OCI-LY1 (cell line): ENCODE measurements at regions not wholly inside any gene's neighbourhood (a gene's known extent, or its start where the extent isn't known, plus 50 kb on each side); places are given as distances from the start of the nearest gene placed in this dataset.

ENCODE experiments used
- H2AFZ ChIP-seq: fragments of 200-600 bp; sonication (generic), shearing (Covaris generic); 2 replicates; pipeline ENCODE4 v1.6.0; 2014; ENCODE audit warnings: antibody characterized with exemption, mild to moderate bottlenecking, low read length
- H3F3A ChIP-seq: fragments of 200-600 bp; sonication (generic), shearing (Covaris generic); 2 replicates; pipeline ENCODE4 v1.6.0; 2014; ENCODE audit warnings: mild to moderate bottlenecking, antibody characterized with exemption, low read length, moderate library complexity; ENCODE audit not compliant: insufficient read depth
- H3K27ac ChIP-seq: fragments of 200-600 bp; sonication (generic); 2 replicates; pipeline ENCODE4 v1.5.1; 2014; ENCODE audit warnings: low read length, mixed run types, mild to moderate bottlenecking, low read depth; ENCODE audit not compliant: poor library complexity, severe bottlenecking
- H3K27me3 ChIP-seq: fragments of 200-600 bp; sonication (generic); 2 replicates; pipeline ENCODE4 v1.6.0; 2014; ENCODE audit warnings: antibody characterized with exemption, mild to moderate bottlenecking, low read length, moderate library complexity; ENCODE audit not compliant: insufficient read depth
- H3K36me3 ChIP-seq: fragments of 200-600 bp; sonication (generic); 2 replicates; pipeline ENCODE4 v1.6.1; 2014; ENCODE audit warnings: mild to moderate bottlenecking, antibody characterized with exemption, low read length, moderate library complexity, mixed read lengths; ENCODE audit not compliant: insufficient read depth
- H3K4me1 ChIP-seq: fragments of 200-600 bp; sonication (generic); 2 replicates; pipeline ENCODE4 v1.5.1; 2014; ENCODE audit warnings: mild to moderate bottlenecking, low read length, moderate library complexity; ENCODE audit not compliant: insufficient read depth, severe bottlenecking
- H3K4me2 ChIP-seq: fragments of 200-600 bp; sonication (generic), shearing (Covaris generic); 2 replicates; pipeline ENCODE4 v1.6.1; 2014; ENCODE audit warnings: low read length
- H3K4me3 ChIP-seq: fragments of 200-600 bp; sonication (generic); 2 replicates; pipeline ENCODE4 v1.5.1; 2014; ENCODE audit warnings: low read length, low read depth, mild to moderate bottlenecking, mixed read lengths; ENCODE audit not compliant: poor library complexity, severe bottlenecking
- H3K79me2 ChIP-seq: fragments of 200-600 bp; shearing (Covaris generic); 2 replicates; pipeline ENCODE4 v1.6.1; 2016; ENCODE audit warnings: mixed run types, low read length, mixed read lengths; ENCODE audit not compliant: insufficient read depth
- H3K9ac ChIP-seq: fragments of 200-600 bp; sonication (generic), shearing (Covaris generic); 2 replicates; pipeline ENCODE4 v1.6.1; 2014; ENCODE audit warnings: mild to moderate bottlenecking, low read length, mixed read lengths
- H3K9me2 ChIP-seq: fragments of 200-600 bp; sonication (generic), shearing (Covaris generic); 2 replicates; pipeline ENCODE4 v1.6.1; 2014; ENCODE audit warnings: low read depth, mild to moderate bottlenecking, low read length, mixed read lengths
- H3K9me3 ChIP-seq: fragments of 200-600 bp; shearing (Covaris generic); 2 replicates; pipeline ENCODE4 v1.6.1; 2014; ENCODE audit warnings: low read length, mixed read lengths
- H4K20me1 ChIP-seq: fragments of 200-600 bp; sonication (generic), shearing (Covaris generic); 2 replicates; pipeline ENCODE4 v1.6.0; 2016; ENCODE audit warnings: mild to moderate bottlenecking, low read length; ENCODE audit not compliant: insufficient read depth
- CTCF ChIP-seq: fragments of 200-600 bp; sonication (generic), shearing (Covaris generic); IDR thresholded peaks from 2 replicates; pipeline ENCODE4 v1.5.1; 2017; ENCODE audit warnings: mild to moderate bottlenecking, antibody characterized with exemption, low read length, moderate library complexity, mixed read lengths
- EZH2 ChIP-seq: fragments of 200-600 bp; sonication (generic), shearing (Covaris generic); IDR thresholded peaks from 2 replicates; pipeline ENCODE4 v1.8.0; 2017; ENCODE audit warnings: borderline replicate concordance, mixed run types, mild to moderate bottlenecking, antibody characterized with exemption, low read length, moderate library complexity, mixed read lengths

GRCh38 chr14:61140271-61140670, 140.9 kb downstream of the TMEM30B start:
- Histone ChIP-seq H3K27me3 (no peaks in the 10 kb centered on the region), H3K4me3 (no peak overlapping the region), H3K9me2 (no peaks in the 10 kb centered on the region), H4K20me1 (no peaks in the 10 kb centered on the region), H3K9ac (no peak overlapping the region), H3K27ac (no peak overlapping the region), H3K36me3 (no peaks in the 10 kb centered on the region; the same call in 1 of the 2 replicates), H3F3A (no peaks in the 10 kb centered on the region), H3K4me2 (no peak overlapping the region), H3K79me2 (no peaks in the 10 kb centered on the region), H3K4me1 (no peaks in the 10 kb centered on the region), H3K9me3 (peaks cover 17% of the 10 kb centered on the region; the same call in 1 of the 2 replicates), H2AFZ (no peak overlapping the region)
- TF ChIP-seq CTCF = no peak
- TF ChIP-seq EZH2 = no peak

GRCh38 chr14:61139006-61139599, 142.0 kb downstream of the TMEM30B start:
- H3F3A ChIP-seq = no peaks in the 10 kb centered on the region
- H2AFZ ChIP-seq = no peak overlapping the region
- H3K9me2 ChIP-seq = no peaks in the 10 kb centered on the region
- H3K27ac ChIP-seq = no peak overlapping the region
- H4K20me1 ChIP-seq = no peaks in the 10 kb centered on the region
- H3K36me3 ChIP-seq = no peaks in the 10 kb centered on the region
- no peak overlapping the region for H3K9ac ChIP-seq
- peaks cover 12% of the 10 kb centered on the region; the same call in 1 of the 2 replicates for H3K9me3 ChIP-seq
- H3K4me3 ChIP-seq = no peak overlapping the region
- H3K79me2 ChIP-seq = no peaks in the 10 kb centered on the region
- no peak for TF ChIP-seq CTCF
- no peak for TF ChIP-seq EZH2
- H3K4me2 ChIP-seq = no peak overlapping the region
- H3K4me1 ChIP-seq = no peaks in the 10 kb centered on the region
- no peaks in the 10 kb centered on the region for H3K27me3 ChIP-seq

GRCh38 chr14:61132894-61133293, 148.2 kb downstream of the TMEM30B start:
- Histone ChIP-seq H4K20me1 (no peaks in the 10 kb centered on the region), H3K36me3 (no peaks in the 10 kb centered on the region), H3K27ac (no peak overlapping the region), H3K4me1 (peaks cover 9% of the 10 kb centered on the region), H3F3A (no peaks in the 10 kb centered on the region), H3K4me2 (no peak overlapping the region), H3K9ac (no peak overlapping the region), H3K27me3 (no peaks in the 10 kb centered on the region), H3K4me3 (no peak overlapping the region), H3K9me3 (no peaks in the 10 kb centered on the region), H3K9me2 (no peaks in the 10 kb centered on the region), H3K79me2 (no peaks in the 10 kb centered on the region), H2AFZ (no peak overlapping the region)
- TF ChIP-seq CTCF = no peak
